BE2C (cell line): ENCODE measurements at regions not wholly inside any gene's neighbourhood (a gene's known extent, or its start where the extent isn't known, plus 50 kb on each side); places are given as distances from the start of the nearest gene placed in this dataset.
"Not testable (repeated sequence)": the region's sequence is repeated elsewhere in the genome, so short reads cannot be mapped to it uniquely, and the experiment has no call there.

Source experiments
- DNase-seq: peaks from one replicate; pipeline ENCODE4 v3.0.0-alpha.2; 2020
- H3K27me3 ChIP-seq: fragments of 250-450 bp; sonication (Bioruptor Pico); 2 replicates; pipeline ENCODE4 v1.5.1; 2020; ENCODE audit warnings: mild to moderate bottlenecking
- H3K36me3 ChIP-seq: fragments of 250-450 bp; sonication (Bioruptor Pico); 2 replicates; pipeline ENCODE4 v1.5.1; 2020; ENCODE audit warnings: mild to moderate bottlenecking
- H3K4me1 ChIP-seq: fragments of 250-450 bp; sonication (Bioruptor Pico); 2 replicates; pipeline ENCODE4 v1.5.1; 2020
- H3K4me3 ChIP-seq: 2 replicates; pipeline ENCODE4 v1.5.1; 2011; ENCODE audit warnings: low read depth, low read length
- H3K9me3 ChIP-seq: fragments of 250-450 bp; sonication (Bioruptor Pico); 2 replicates; pipeline ENCODE4 v1.5.1; 2020

GRCh38 chr4:49229713-49230112, 243.6 kb downstream of the CWH43 start:
- H3K4me3 ChIP-seq, H3K4me1 ChIP-seq, H3K36me3 ChIP-seq, H3K9me3 ChIP-seq, DNase-seq, H3K27me3 ChIP-seq: not testable (repeated sequence)

- H3K9me3 ChIP-seq, H3K27me3 ChIP-seq, H3K4me3 ChIP-seq, H3K4me1 ChIP-seq, H3K36me3 ChIP-seq, DNase-seq: not testable (repeated sequence)
These were observed 247.3 kb downstream of the CWH43 start for GRCh38 chr4:49233346-49233745.

- not testable (repeated sequence) for H3K27me3 ChIP-seq, H3K36me3 ChIP-seq, DNase-seq, H3K4me3 ChIP-seq, H3K9me3 ChIP-seq, H3K4me1 ChIP-seq
These were observed 247.7 kb downstream of the CWH43 start for GRCh38 chr4:49233749-49234148.

DNA sequence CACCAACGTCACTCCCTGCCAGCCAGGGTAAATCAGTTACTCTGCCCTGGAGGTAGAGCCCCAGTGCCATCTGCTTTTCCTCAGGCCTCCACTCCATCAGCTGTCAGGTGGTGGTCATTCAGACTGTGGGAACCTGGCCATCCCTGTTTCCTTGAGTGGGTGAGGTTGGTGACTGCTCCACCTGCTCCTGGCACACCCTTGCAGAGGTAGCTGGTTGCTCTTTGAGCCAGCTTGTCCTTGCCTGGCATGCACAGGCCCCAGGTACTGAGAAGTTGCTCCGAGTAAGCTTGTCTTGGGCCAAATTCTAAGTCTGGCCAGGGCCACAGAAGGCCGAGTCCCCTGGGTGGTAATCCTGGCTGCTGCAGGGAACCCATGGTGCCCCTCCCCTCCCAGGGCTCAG, 248.3 kb downstream of the CWH43 start:
- H3K36me3 ChIP-seq, H3K4me1 ChIP-seq, H3K27me3 ChIP-seq, DNase-seq, H3K4me3 ChIP-seq, H3K9me3 ChIP-seq: not testable (repeated sequence)

DNA sequence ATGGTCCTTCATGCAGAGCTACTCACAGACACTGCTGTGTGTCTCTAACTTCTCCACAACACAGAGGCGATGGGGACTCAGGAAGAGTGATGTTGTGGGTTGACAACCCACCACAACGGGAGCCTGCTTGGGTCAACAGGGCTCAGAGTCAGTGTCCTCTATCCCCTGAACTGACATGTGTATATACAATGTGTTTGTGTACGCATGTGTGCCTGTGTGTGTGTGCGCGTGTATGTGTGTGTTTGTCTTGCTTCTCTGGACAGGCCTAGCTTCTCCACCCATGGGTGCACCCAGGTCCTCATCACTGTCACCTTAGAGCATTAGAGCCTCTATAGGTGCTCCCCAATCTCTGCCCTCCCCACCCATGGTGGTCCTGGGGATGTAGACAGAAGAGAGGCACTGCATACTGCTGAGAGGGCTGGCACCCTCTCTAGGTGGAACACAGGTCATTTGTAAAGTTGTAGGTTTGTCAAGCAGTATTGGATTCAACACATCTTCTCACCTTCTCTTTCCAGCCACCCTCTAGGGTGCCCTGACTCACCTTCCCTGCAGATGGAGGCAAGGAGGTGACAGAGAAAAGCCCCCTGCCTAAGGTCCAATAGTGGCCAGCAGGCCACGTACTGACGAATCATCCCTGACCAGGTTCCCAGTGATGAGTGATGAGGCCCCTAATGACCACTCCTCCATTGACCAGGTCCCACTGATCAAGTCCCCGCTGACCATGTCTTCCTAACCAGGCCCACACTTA, 249.5 kb downstream of the CWH43 start:
- H3K27me3 ChIP-seq, H3K9me3 ChIP-seq, H3K4me1 ChIP-seq, H3K4me3 ChIP-seq, DNase-seq, H3K36me3 ChIP-seq: not testable (repeated sequence)

DNA sequence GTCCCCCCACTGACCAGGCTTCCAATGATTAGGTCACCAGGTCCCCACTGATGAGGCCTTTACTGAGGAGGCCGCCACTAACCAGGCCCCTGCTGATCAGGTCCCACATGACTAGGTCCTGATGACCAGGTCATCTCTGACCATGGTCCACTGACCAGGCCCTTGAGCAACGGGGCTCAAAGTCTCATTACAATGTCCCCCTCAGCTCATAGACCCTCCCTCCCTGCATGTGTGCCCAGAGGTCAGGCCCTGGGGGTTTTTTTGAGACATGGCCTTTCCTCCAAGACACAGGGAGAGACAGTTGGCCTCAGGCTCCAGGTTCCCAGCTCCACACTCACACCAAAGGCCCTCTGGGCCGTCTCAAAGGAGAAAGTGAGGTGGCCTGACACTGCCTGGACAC, 250.4 kb downstream of the CWH43 start:
- DNase-seq, H3K9me3 ChIP-seq, H3K27me3 ChIP-seq, H3K4me3 ChIP-seq, H3K4me1 ChIP-seq, H3K36me3 ChIP-seq: not testable (repeated sequence)

- H3K36me3 ChIP-seq, H3K4me3 ChIP-seq, H3K4me1 ChIP-seq, H3K9me3 ChIP-seq, H3K27me3 ChIP-seq, DNase-seq: not testable (repeated sequence)
These were observed 255.2 kb downstream of the CWH43 start for GRCh38 chr4:49241295-49241694.

DNA sequence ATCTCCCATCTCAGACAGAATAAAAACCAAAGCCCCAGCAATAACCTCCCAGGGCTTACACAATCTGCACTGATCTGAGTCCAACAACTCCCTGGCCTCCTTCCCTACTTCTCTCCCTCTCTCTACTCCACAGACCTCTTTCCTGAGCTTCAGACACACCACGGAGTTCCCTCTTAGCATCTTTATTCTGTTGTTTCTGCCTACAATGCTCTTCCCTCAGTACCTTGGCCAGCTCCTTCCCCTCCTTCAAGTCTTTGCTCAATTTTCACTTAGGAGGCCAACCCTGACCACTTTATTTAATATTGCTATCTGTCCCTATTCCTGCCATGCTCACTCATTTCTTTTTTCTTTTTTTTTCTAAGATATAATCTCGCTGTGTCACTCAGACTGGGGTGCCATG, 276.7 kb downstream of the CWH43 start:
- H3K4me1 ChIP-seq, H3K36me3 ChIP-seq, DNase-seq, H3K4me3 ChIP-seq, H3K9me3 ChIP-seq, H3K27me3 ChIP-seq: not testable (repeated sequence)

GRCh38 chr4:49270435-49270834, 284.4 kb downstream of the CWH43 start:
- DNase-seq, result peak; percentile 6
- H3K4me1 ChIP-seq, H3K27me3 ChIP-seq, H3K9me3 ChIP-seq, H3K36me3 ChIP-seq, H3K4me3 ChIP-seq: not testable (repeated sequence)

DNA sequence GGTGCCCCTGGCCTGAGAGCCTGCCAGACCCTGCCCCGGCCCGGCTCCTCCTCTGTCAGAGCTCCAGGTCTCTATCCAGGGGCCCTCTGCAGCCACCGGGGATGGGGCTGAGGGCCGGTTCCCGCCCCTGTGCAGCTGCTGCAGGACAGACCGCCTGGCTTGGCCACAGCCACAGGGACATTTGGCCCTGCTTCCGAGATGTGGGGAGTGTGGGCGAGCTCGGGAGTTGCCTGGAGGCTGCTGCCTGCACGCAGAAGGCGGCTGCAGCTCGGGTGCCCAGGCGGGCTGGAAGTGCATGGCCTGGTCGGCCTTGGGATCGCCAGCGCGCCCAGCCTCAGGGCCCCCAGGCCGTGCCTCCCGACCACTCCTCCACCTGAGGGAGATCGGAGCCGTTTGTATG, 284.8 kb downstream of the CWH43 start:
- H3K4me1 ChIP-seq, H3K9me3 ChIP-seq, H3K27me3 ChIP-seq, H3K36me3 ChIP-seq, H3K4me3 ChIP-seq: not testable (repeated sequence)
- DNase-seq, result peak; percentile 5

GRCh38 chr4:49285905-49286304, 299.8 kb downstream of the CWH43 start:
- H3K4me3 ChIP-seq, H3K36me3 ChIP-seq, H3K27me3 ChIP-seq, H3K4me1 ChIP-seq, DNase-seq, H3K9me3 ChIP-seq: not testable (repeated sequence)

DNA sequence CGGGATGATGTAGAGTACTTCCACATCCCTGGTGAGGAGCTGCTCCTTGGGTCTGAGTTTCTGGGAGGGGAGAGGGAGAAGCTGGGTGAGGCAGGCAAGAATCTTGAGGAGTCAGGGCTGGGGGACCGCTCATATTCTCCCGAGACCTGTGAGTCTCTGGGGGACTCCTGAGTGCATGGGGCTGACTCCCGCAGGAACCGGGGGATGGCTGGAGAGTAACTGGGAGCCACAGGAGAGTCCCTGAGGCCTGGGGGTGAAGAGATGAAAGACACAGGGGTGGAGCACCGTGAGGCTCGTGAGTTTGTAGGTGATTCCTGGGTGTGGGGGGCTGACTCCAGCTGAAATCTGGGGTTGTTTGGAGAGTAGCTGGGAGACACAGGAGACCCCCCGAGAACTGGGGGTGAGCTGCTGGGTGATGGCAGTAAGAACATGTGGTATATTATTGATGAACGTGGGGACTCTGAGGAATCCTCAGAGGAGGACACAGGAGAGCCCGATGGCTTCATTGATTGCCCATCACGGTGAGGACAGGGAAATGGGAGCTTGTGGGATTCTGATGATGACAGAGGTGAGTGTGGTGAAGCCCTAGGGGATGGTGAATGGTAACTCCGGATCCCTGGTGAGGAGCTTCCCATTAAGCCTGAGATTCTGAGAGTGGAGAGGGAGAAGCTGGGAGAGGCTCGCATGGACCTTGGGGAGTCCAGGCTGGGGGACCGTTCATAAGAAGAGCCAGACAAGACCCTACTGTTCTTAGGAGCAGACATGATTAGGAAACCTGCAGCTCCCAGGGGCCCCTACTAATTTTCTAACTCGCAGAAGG, 301.1 kb downstream of the CWH43 start:
- DNase-seq, result peak; percentile 22
- not testable (repeated sequence) for H3K9me3 ChIP-seq, H3K36me3 ChIP-seq, H3K4me1 ChIP-seq, H3K27me3 ChIP-seq, H3K4me3 ChIP-seq

GRCh38 chr4:49287893-49288292, 301.8 kb downstream of the CWH43 start:
- not testable (repeated sequence) for H3K9me3 ChIP-seq, H3K4me1 ChIP-seq, H3K36me3 ChIP-seq, H3K27me3 ChIP-seq, H3K4me3 ChIP-seq
- peak; percentile 47 for DNase-seq

GRCh38 chr4:49288796-49289195, 302.7 kb downstream of the CWH43 start:
- H3K27me3 ChIP-seq, H3K4me1 ChIP-seq, H3K9me3 ChIP-seq, H3K36me3 ChIP-seq, H3K4me3 ChIP-seq: not testable (repeated sequence)
- DNase-seq, result peak; percentile 24

DNA sequence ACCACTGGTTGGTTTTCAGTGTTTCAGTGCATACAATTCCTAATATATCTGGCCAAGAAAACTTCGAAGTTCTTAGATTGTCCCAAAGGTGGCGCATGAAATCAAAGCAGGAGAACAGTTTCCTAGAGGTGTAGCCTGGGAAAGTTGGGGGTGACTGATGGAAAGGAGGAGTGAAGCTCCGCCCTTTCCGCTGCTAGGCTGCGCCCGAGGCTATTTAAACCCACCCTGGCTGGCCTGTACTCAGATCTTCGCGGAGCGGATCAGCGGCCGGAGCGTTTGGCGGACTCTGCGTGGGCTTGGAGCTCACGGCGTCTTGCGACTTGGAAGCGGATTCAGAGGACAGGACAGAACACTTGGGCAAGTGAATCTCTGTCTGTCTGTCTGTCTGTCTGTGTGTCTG, 328.7 kb downstream of the CWH43 start:
- H3K4me3 ChIP-seq, H3K27me3 ChIP-seq, H3K9me3 ChIP-seq, H3K36me3 ChIP-seq, DNase-seq, H3K4me1 ChIP-seq: not testable (repeated sequence)

GRCh38 chr4:49320725-49321410, 334.8 kb downstream of the CWH43 start:
- not testable (repeated sequence) for H3K27me3 ChIP-seq, H3K4me1 ChIP-seq, DNase-seq, H3K4me3 ChIP-seq, H3K36me3 ChIP-seq, H3K9me3 ChIP-seq
